Nephron (organoid): ENCODE measurements at regions not wholly inside any gene's neighbourhood (a gene's known extent, or its start where the extent isn't known, plus 50 kb on each side); places are given as distances from the start of the nearest gene placed in this dataset.

Experiments used
- H3K27ac Mint-ChIP-seq, 3 experiments: 2 replicates each; pipeline ENCODE4 v1.8.0; 2020; ENCODE audit warnings: mixed read lengths in 3 of 3, mild to moderate bottlenecking in 2 of 3, moderate library complexity in 1 of 3
- H3K27me3 Mint-ChIP-seq: 2 replicates; pipeline ENCODE4 v1.8.0; 2021; ENCODE audit warnings: low read depth, mild to moderate bottlenecking, moderate library complexity, mixed read lengths
- H3K36me3 Mint-ChIP-seq: 2 replicates; pipeline ENCODE4 v1.8.0; 2020; ENCODE audit warnings: low read depth, mixed read lengths
- H3K4me1 Mint-ChIP-seq: 2 replicates; pipeline ENCODE4 v1.8.0; 2020; ENCODE audit warnings: mixed read lengths
- H3K4me3 Mint-ChIP-seq, 3 experiments: 2 replicates each; pipeline ENCODE4 v1.8.0; 2020; ENCODE audit warnings: mild to moderate bottlenecking in 3 of 3, mixed read lengths in 3 of 3, moderate library complexity in 2 of 3
- H3K9me3 Mint-ChIP-seq: 2 replicates; pipeline ENCODE4 v1.8.0; 2020; ENCODE audit warnings: mixed read lengths
- CTCF ChIP-seq, 3 experiments: fragments of 200-600 bp; sonication (generic); IDR thresholded peaks; one replicate each; pipeline ENCODE4 v1.5.0; 2021; ENCODE audit warnings: antibody characterized with exemption in 3 of 3; ENCODE audit not compliant: unreplicated experiment in 3 of 3

DNA sequence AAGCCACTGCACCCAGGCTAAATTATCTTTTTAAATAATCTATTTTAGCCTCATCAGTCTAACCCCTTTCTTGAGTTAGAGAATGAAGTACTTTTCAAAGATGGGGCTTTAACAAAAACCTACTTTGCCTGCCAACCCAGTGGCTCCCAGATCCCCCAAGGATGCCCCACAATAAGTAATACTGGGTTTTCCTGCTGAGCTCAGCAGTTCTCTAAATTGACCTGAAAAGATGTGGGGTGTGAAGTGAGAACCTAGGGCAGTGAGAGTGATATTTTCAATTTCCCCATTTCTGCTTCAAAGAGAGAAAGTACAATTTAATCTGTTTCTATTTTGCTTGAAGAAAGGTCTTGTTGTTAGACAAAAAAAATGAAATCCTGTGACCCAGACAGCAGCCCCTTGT, 318.5 kb upstream of the UMPS start:
- H3K4me3 Mint-ChIP-seq, result no peak overlapping the region
- peaks cover 50% of the 10 kb centered on the region for H3K36me3 Mint-ChIP-seq
- H3K4me1 Mint-ChIP-seq, result peaks cover 6% of the 10 kb centered on the region
- H3K9me3 Mint-ChIP-seq, result no peaks in the 10 kb centered on the region
- H3K27ac Mint-ChIP-seq, result no peak overlapping the region
- no peak for TF ChIP-seq CTCF (IDR thresholded peaks at IDR 0.05; ENCODE audit: unreplicated experiment in 3 of 3)
- no peaks in the 10 kb centered on the region for H3K27me3 Mint-ChIP-seq

GRCh38 chr3:124412644-124413043, 317.6 kb upstream of the UMPS start:
- no peaks in the 10 kb centered on the region for H3K27me3 Mint-ChIP-seq
- H3K4me1 Mint-ChIP-seq, result peaks cover 6% of the 10 kb centered on the region
- H3K36me3 Mint-ChIP-seq, result peaks cover 50% of the 10 kb centered on the region
- no peak overlapping the region for H3K4me3 Mint-ChIP-seq
- no peaks in the 10 kb centered on the region for H3K9me3 Mint-ChIP-seq
- no peak for TF ChIP-seq CTCF (IDR thresholded peaks at IDR 0.05; ENCODE audit: unreplicated experiment in 3 of 3)
- no peak overlapping the region for H3K27ac Mint-ChIP-seq

- H3K4me3 Mint-ChIP-seq, result no peak overlapping the region
- no peak overlapping the region for H3K27ac Mint-ChIP-seq
- TF ChIP-seq CTCF (IDR thresholded peaks at IDR 0.05; ENCODE audit: unreplicated experiment in 3 of 3), result no peak
- no peaks in the 10 kb centered on the region for H3K9me3 Mint-ChIP-seq
- H3K36me3 Mint-ChIP-seq, result peaks cover 56% of the 10 kb centered on the region
- no peaks in the 10 kb centered on the region for H3K27me3 Mint-ChIP-seq
- peaks cover 6% of the 10 kb centered on the region for H3K4me1 Mint-ChIP-seq
Observed at GRCh38 chr3:124413393-124413792, 316.9 kb upstream of the UMPS start.

GRCh38 chr3:124413989-124414598, 316.2 kb upstream of the UMPS start:
- Mint-ChIP-seq H3K4me3 (no peak overlapping the region), H3K4me1 (peaks cover 5% of the 10 kb centered on the region), H3K27me3 (no peaks in the 10 kb centered on the region), H3K9me3 (no peaks in the 10 kb centered on the region), H3K27ac (no peak overlapping the region), H3K36me3 (peaks cover 57% of the 10 kb centered on the region)
- no peak for TF ChIP-seq CTCF (IDR thresholded peaks at IDR 0.05; ENCODE audit: unreplicated experiment in 3 of 3)

DNA sequence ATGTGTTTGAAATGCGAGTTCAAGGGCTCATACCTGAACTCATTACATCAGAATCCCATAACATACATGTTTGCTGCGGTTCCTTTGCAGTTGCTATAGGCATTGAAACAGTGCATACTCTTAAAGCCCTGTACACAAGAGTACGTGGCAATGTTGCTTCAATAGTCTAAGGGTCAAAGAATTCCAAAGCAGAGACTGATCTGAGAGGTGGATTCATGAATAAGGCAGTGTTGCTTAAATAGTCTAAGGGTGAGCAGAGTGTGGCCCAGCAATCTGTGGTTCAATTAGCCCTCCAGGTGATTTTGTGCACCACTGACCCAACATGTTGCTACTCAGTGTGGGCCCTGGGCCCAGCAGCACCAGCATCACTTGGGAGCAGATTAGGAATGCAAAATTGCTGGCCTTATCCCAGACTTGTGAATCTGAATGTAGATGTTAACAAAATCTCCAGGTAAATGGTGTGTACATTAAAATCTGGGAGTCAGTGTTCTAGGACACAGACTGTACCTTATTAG, 314.7 kb upstream of the UMPS start:
- Mint-ChIP-seq H3K27ac (no peak overlapping the region), H3K9me3 (no peaks in the 10 kb centered on the region), H3K4me1 (no peaks in the 10 kb centered on the region), H3K27me3 (no peaks in the 10 kb centered on the region), H3K4me3 (no peak overlapping the region), H3K36me3 (peaks cover 57% of the 10 kb centered on the region)
- TF ChIP-seq CTCF (IDR thresholded peaks at IDR 0.05; ENCODE audit: unreplicated experiment in 3 of 3), result no peak

GRCh38 chr3:124419303-124419702, 310.9 kb upstream of the UMPS start:
- Mint-ChIP-seq H3K4me3 (no peak overlapping the region), H3K36me3 (peaks cover 64% of the 10 kb centered on the region), H3K4me1 (no peaks in the 10 kb centered on the region), H3K9me3 (no peaks in the 10 kb centered on the region), H3K27ac (no peak overlapping the region), H3K27me3 (no peaks in the 10 kb centered on the region)
- TF ChIP-seq CTCF (IDR thresholded peaks at IDR 0.05; ENCODE audit: unreplicated experiment in 3 of 3), result no peak
